ENCODE measurements at regions not wholly inside any gene's neighbourhood (a gene's known extent, or its start where the extent isn't known, plus 50 kb on each side); places are given as distances from the start of the nearest gene placed in this dataset.
A peak's percentile ranks its signal among the peaks of the same experiment; 100 is the strongest.

DNA sequence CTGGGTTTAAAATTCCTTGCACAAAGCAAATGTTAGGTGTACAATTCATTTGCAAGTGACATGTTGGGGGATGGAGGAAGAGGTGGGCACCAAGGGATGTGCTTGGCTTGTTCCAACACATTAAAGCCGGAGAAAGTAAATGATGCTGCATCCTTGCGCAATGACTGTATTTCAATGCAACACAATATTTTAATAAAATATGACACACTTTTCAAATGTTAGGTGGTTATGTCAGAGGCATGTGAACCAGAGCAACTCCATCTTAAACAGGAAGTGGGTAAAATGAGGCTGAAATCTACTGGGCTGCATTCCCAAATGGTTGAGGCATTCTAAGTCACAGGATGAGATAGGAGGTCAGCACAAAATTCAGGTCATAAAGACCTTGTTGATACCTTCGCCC is 53.6 kb upstream of the ARHGAP5 start:
- Histone ChIP-seq H3K4me2 (ENCODE audit: low read length) (no peak overlapping the region), H3K27ac (ENCODE audit: low read depth, low read length) (no peak overlapping the region), H3K27me3 (ENCODE audit: insufficient read depth, low read length) (no peaks in the 10 kb centered on the region), H3K4me3 (ENCODE audit: insufficient read depth, low read depth, low read length) (no peak overlapping the region), H3K9me3 (ENCODE audit: insufficient read depth, low read depth, low read length) (no peaks in the 10 kb centered on the region), H3K4me1 (ENCODE audit: insufficient read depth, low read length) (peaks cover 3% of the 10 kb centered on the region), H4K20me1 (ENCODE audit: insufficient read depth, low read length) (no peaks in the 10 kb centered on the region), H3K79me2 (ENCODE audit: insufficient read depth, low read length) (no peaks in the 10 kb centered on the region), H2AFZ (ENCODE audit: low read depth, low read length) (no peak overlapping the region), H3K36me3 (ENCODE audit: insufficient read depth, low read length) (no peaks in the 10 kb centered on the region), H3K9ac (ENCODE audit: low read length) (no peak overlapping the region)
- no peaks in the 10 kb centered on the region for H3K27me3 Mint-ChIP-seq (ENCODE audit: low read depth, unreplicated experiment)
- H3K27ac Mint-ChIP-seq (ENCODE audit: unreplicated experiment) = no peak overlapping the region
- no peaks in the 10 kb centered on the region for H3K4me1 Mint-ChIP-seq (ENCODE audit: low read depth, unreplicated experiment)
- no peak for TF ChIP-seq EZH2 (IDR thresholded peaks at IDR 0.05; ENCODE audit: insufficient read depth, low read length)
- TF ChIP-seq, protein P1, sequence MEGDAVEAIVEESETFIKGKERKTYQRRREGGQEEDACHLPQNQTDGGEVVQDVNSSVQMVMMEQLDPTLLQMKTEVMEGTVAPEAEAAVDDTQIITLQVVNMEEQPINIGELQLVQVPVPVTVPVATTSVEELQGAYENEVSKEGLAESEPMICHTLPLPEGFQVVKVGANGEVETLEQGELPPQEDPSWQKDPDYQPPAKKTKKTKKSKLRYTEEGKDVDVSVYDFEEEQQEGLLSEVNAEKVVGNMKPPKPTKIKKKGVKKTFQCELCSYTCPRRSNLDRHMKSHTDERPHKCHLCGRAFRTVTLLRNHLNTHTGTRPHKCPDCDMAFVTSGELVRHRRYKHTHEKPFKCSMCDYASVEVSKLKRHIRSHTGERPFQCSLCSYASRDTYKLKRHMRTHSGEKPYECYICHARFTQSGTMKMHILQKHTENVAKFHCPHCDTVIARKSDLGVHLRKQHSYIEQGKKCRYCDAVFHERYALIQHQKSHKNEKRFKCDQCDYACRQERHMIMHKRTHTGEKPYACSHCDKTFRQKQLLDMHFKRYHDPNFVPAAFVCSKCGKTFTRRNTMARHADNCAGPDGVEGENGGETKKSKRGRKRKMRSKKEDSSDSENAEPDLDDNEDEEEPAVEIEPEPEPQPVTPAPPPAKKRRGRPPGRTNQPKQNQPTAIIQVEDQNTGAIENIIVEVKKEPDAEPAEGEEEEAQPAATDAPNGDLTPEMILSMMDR (IDR thresholded peaks at IDR 0.05; ENCODE audit: insufficient read depth, low read depth, low read length) = no peak
- FAIRE-seq (no peak), DNase-seq (ENCODE audit: low read depth) (no peak)
- no peak overlapping the region for H3K4me3 Mint-ChIP-seq (ENCODE audit: unreplicated experiment)
- peaks cover 2% of the 10 kb centered on the region for H3K36me3 Mint-ChIP-seq (ENCODE audit: low read depth, unreplicated experiment)
- no peaks in the 10 kb centered on the region for H3K9me3 Mint-ChIP-seq (ENCODE audit: unreplicated experiment)

DNA sequence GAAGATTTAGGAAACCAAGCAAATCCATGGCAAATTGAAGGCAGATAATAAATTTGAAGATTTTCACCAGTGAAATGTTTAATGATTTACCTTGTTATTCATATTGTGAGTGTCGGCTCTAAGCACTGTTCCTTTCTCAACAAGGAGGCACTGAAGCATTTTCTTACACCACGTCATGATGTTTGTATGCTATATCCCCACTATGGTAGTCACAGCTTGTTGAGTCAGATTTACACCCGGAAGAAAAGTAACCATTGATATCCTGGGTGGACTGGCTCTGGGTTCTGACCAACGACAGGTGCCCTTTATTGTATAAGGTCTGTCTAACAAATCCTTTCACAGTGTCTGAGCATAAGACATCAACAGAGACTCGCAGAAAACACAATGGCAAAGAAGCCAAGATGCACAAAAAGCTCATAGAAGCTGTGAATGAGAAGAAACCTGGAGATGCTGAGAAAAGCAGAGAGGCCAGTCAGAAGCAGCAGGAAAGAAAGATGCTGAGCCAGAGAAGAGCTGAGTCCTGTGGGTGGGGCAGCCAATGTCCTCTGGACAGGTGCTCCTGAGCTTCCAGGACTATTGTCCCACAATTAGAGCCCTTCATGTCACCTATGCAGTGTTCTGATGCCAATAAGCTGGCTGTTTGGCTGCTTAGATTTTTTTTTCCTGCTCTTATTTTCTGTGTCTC is 49.7 kb upstream of the ARHGAP5 start:
- Mint-ChIP-seq H3K27me3 (ENCODE audit: low read depth, unreplicated experiment) (no peaks in the 10 kb centered on the region), H3K4me3 (ENCODE audit: unreplicated experiment) (no peak overlapping the region), H3K4me1 (ENCODE audit: low read depth, unreplicated experiment) (no peaks in the 10 kb centered on the region), H3K27ac (ENCODE audit: unreplicated experiment) (no peak overlapping the region), H3K9me3 (ENCODE audit: unreplicated experiment) (no peaks in the 10 kb centered on the region), H3K36me3 (ENCODE audit: low read depth, unreplicated experiment) (peaks cover 2% of the 10 kb centered on the region)
- no peak overlapping the region for H3K4me3 ChIP-seq (ENCODE audit: insufficient read depth, low read depth, low read length)
- no peak for FAIRE-seq
- no peaks in the 10 kb centered on the region for H4K20me1 ChIP-seq (ENCODE audit: insufficient read depth, low read length)
- peak overlapping the region; percentile 52 for H3K4me2 ChIP-seq (ENCODE audit: low read length)
- no peak overlapping the region for H2AFZ ChIP-seq (ENCODE audit: low read depth, low read length)
- no peaks in the 10 kb centered on the region for H3K9me3 ChIP-seq (ENCODE audit: insufficient read depth, low read depth, low read length)
- no peaks in the 10 kb centered on the region for H3K79me2 ChIP-seq (ENCODE audit: insufficient read depth, low read length)
- no peaks in the 10 kb centered on the region for H3K27me3 ChIP-seq (ENCODE audit: insufficient read depth, low read length)
- H3K4me1 ChIP-seq (ENCODE audit: insufficient read depth, low read length) = peaks cover 3% of the 10 kb centered on the region
- peak; percentile 42 for DNase-seq (ENCODE audit: low read depth)
- H3K36me3 ChIP-seq (ENCODE audit: insufficient read depth, low read length) = no peaks in the 10 kb centered on the region
- no peak for TF ChIP-seq EZH2 (IDR thresholded peaks at IDR 0.05; ENCODE audit: insufficient read depth, low read length)
- no peak overlapping the region for H3K27ac ChIP-seq (ENCODE audit: low read depth, low read length)
- H3K9ac ChIP-seq (ENCODE audit: low read length) = no peak overlapping the region
